ENCODE measurements at regions not wholly inside any gene's neighbourhood (a gene's known extent, or its start where the extent isn't known, plus 50 kb on each side); places are given as distances from the start of the nearest gene placed in this dataset.
"Not testable (repeated sequence)": the region's sequence is repeated elsewhere in the genome, so short reads cannot be mapped to it uniquely, and the experiment has no call there.

- H3K56ac ChIP-seq (replicated peaks; ENCODE audit: insufficient read length, low read depth, low read length); DNase-seq (ENCODE audit: low read depth in 1 of 2, low spot score in 2 of 2); H4K5ac ChIP-seq (ENCODE audit: insufficient read length, low read depth, low read length); H3K27me3 ChIP-seq (replicated peaks in 1 of 4; ENCODE audit: control insufficient read depth in 3 of 4, extremely low read depth in 1 of 4, insufficient read depth in 3 of 4, low read length in 3 of 4); H3K23me2 ChIP-seq (ENCODE audit: low read depth, low read length); H3K9ac ChIP-seq (replicated peaks in 1 of 4; ENCODE audit: extremely low read depth in 1 of 4, low read depth in 3 of 4, low read length in 3 of 4); POLR2A ChIA-PET (ENCODE audit: partially characterized antibody); CTCF ChIA-PET (ENCODE audit: partially characterized antibody); H2AK5ac ChIP-seq (ENCODE audit: low read depth, low read length); H2BK12ac ChIP-seq (ENCODE audit: low read depth, low read length); H3K4me3 ChIP-seq (ENCODE audit: extremely low read depth in 1 of 4, insufficient read depth in 2 of 4, low read depth in 3 of 4, low read length in 4 of 4); H3K79me2 ChIP-seq (ENCODE audit: control insufficient read depth in 1 of 2, insufficient read depth in 2 of 2, low read length in 2 of 2); H2BK120ac ChIP-seq (replicated peaks; ENCODE audit: low read depth, low read length); H3K79me1 ChIP-seq (ENCODE audit: low read depth, low read length); H2AFZ ChIP-seq (ENCODE audit: low read length); H4K8ac ChIP-seq (ENCODE audit: extremely low read depth, insufficient read depth, low read length); H3K4me2 ChIP-seq (ENCODE audit: insufficient read depth in 1 of 2, low read depth in 2 of 2, low read length in 2 of 2); H3K4me1 ChIP-seq (replicated peaks in 1 of 4; ENCODE audit: control insufficient read depth in 3 of 4, insufficient read depth in 4 of 4, low read length in 3 of 4); H3K14ac ChIP-seq (ENCODE audit: insufficient read length); H2BK5ac ChIP-seq (ENCODE audit: low read depth, low read length); H3K23ac ChIP-seq (ENCODE audit: insufficient read length); H4K91ac ChIP-seq (replicated peaks; ENCODE audit: insufficient read length, low read length); H2BK20ac ChIP-seq (ENCODE audit: low read length); H3K27ac ChIP-seq (ENCODE audit: low read depth, low read length); H3K36me3 ChIP-seq (ENCODE audit: control insufficient read depth in 2 of 4, insufficient read depth in 4 of 4, low read length in 3 of 4); H3K18ac ChIP-seq (ENCODE audit: extremely low read depth, low read length); H3K4ac ChIP-seq (replicated peaks; ENCODE audit: insufficient read length, low read depth, low read length); H2BK15ac ChIP-seq (ENCODE audit: low read length); FAIRE-seq; H4K20me1 ChIP-seq (replicated peaks in 1 of 2; ENCODE audit: control insufficient read depth in 1 of 2, insufficient read depth in 2 of 2, low read length in 2 of 2): not testable (repeated sequence)
- WGBS, 2 experiments (ENCODE audit: extremely low coverage in 1 of 2, insufficient coverage in 1 of 2, insufficient read length in 1 of 2, insufficient replicate concordance in 2 of 2, low coverage in 1 of 2, low lambda C conversion rate in 2 of 2, missing lambda C conversion rate in 1 of 2) = 44 to 100% methylated on average over 2 to 3 of the region's 3 CpGs
- H3K9me3 ChIP-seq (ENCODE audit: insufficient read depth in 2 of 2, low read depth in 1 of 2, low read length in 1 of 2) = peaks cover 0 to 27% of the 10 kb centered on the region in 2 experiments; a peak in 2 of 4 replicates
These were observed 58.0 kb downstream of the CCT8L2 start for GRCh38 chr22:16534408-16535206.

GRCh38 chr22:16531666-16532065, 60.9 kb downstream of the CCT8L2 start:
- H3K4me3 ChIP-seq (ENCODE audit: extremely low read depth in 1 of 4, insufficient read depth in 2 of 4, low read depth in 3 of 4, low read length in 4 of 4); H2AK5ac ChIP-seq (ENCODE audit: low read depth, low read length); H3K18ac ChIP-seq (ENCODE audit: extremely low read depth, low read length); H3K56ac ChIP-seq (replicated peaks; ENCODE audit: insufficient read length, low read depth, low read length); H2BK5ac ChIP-seq (ENCODE audit: low read depth, low read length); H3K27ac ChIP-seq (ENCODE audit: low read depth, low read length); H2BK120ac ChIP-seq (replicated peaks; ENCODE audit: low read depth, low read length); H3K4ac ChIP-seq (replicated peaks; ENCODE audit: insufficient read length, low read depth, low read length); H2BK15ac ChIP-seq (ENCODE audit: low read length); DNase-seq (ENCODE audit: low read depth in 1 of 2, low spot score in 2 of 2); H4K20me1 ChIP-seq (replicated peaks in 1 of 2; ENCODE audit: control insufficient read depth in 1 of 2, insufficient read depth in 2 of 2, low read length in 2 of 2); FAIRE-seq; H3K4me1 ChIP-seq (replicated peaks in 1 of 4; ENCODE audit: control insufficient read depth in 3 of 4, insufficient read depth in 4 of 4, low read length in 3 of 4); POLR2A ChIA-PET (ENCODE audit: partially characterized antibody); H3K79me2 ChIP-seq (ENCODE audit: control insufficient read depth in 1 of 2, insufficient read depth in 2 of 2, low read length in 2 of 2); H3K79me1 ChIP-seq (ENCODE audit: low read depth, low read length); H3K14ac ChIP-seq (ENCODE audit: insufficient read length); H3K4me2 ChIP-seq (ENCODE audit: insufficient read depth in 1 of 2, low read depth in 2 of 2, low read length in 2 of 2); H2BK12ac ChIP-seq (ENCODE audit: low read depth, low read length); H2AFZ ChIP-seq (ENCODE audit: low read length); H3K23me2 ChIP-seq (ENCODE audit: low read depth, low read length); H4K91ac ChIP-seq (replicated peaks; ENCODE audit: insufficient read length, low read length); CTCF ChIA-PET (ENCODE audit: partially characterized antibody); H4K8ac ChIP-seq (ENCODE audit: extremely low read depth, insufficient read depth, low read length); H3K36me3 ChIP-seq (ENCODE audit: control insufficient read depth in 2 of 4, insufficient read depth in 4 of 4, low read length in 3 of 4); H2BK20ac ChIP-seq (ENCODE audit: low read length); H3K27me3 ChIP-seq (replicated peaks in 1 of 4; ENCODE audit: control insufficient read depth in 3 of 4, extremely low read depth in 1 of 4, insufficient read depth in 3 of 4, low read length in 3 of 4); H3K23ac ChIP-seq (ENCODE audit: insufficient read length); H3K9ac ChIP-seq (replicated peaks in 1 of 4; ENCODE audit: extremely low read depth in 1 of 4, low read depth in 3 of 4, low read length in 3 of 4); H4K5ac ChIP-seq (ENCODE audit: insufficient read length, low read depth, low read length): not testable (repeated sequence)
- WGBS, 2 experiments (ENCODE audit: extremely low coverage in 1 of 2, insufficient coverage in 1 of 2, insufficient read length in 1 of 2, insufficient replicate concordance in 2 of 2, low coverage in 1 of 2, low lambda C conversion rate in 2 of 2, missing lambda C conversion rate in 1 of 2) = 75% methylated on average over 7 of the region's 7 CpGs; no CpG with 5 or more reads in 1 of the 2 experiments
- peaks cover 0 to 56% of the 10 kb centered on the region in 2 experiments; a peak in 2 of 4 replicates for H3K9me3 ChIP-seq (ENCODE audit: insufficient read depth in 2 of 2, low read depth in 1 of 2, low read length in 1 of 2)

Measured in H1 (cell line).